ENCODE measurements at regions not wholly inside any gene's neighbourhood (a gene's known extent, or its start where the extent isn't known, plus 50 kb on each side); places are given as distances from the start of the nearest gene placed in this dataset.

DNA sequence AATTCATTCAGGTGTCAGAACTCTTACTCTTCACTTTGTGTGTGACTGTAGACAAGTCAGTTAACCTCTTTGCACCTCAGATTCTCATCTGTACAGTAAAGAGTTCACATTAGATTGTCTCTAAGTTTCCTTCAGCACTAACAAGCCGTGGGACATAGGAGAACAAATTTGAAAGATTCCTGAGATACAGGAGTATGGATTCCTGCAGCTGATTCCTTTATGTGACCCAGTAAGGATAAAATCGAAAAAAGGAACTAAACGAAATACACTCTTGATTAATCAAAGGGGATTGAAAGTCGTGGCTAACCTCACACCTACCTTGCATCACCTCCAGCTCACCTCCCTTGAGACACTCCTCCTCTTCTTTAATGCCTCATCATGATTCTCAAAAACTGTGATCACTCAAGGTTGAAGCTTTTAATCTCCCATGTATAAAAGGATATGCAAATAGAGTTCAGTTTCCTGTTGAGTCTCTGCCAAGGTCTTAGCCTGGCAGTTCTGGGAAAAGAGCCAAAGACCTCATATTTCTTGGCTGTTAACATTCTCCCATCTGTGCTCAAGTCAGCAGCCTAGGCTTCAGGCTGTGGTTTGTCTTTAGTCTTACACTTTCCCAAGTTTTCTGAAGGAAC, 156.6 kb downstream of the DAD1 start:
- TF ChIP-seq GLIS3 (CRISPR knock-in tag; IDR thresholded peaks at IDR 0.05) (no peak), ZFP3 (CRISPR knock-in tag; IDR thresholded peaks at IDR 0.05) (no peak), PPARA (CRISPR knock-in tag; IDR thresholded peaks at IDR 0.05; ENCODE audit: borderline replicate concordance) (no peak), RARB (CRISPR knock-in tag; IDR thresholded peaks at IDR 0.05) (no peak), ZFP30 (CRISPR knock-in tag; IDR thresholded peaks at IDR 0.05) (no peak)
